ENCODE measurements at regions not wholly inside any gene's neighbourhood (a gene's known extent, or its start where the extent isn't known, plus 50 kb on each side); places are given as distances from the start of the nearest gene placed in this dataset.

GRCh38 chr4:128337863-128338262 lies 50.2 kb upstream of the PGRMC2 start:
- Mint-ChIP-seq H3K9me3 (peaks cover 5% of the 10 kb centered on the region), H3K27me3 (ENCODE audit: low read depth) (no peaks in the 10 kb centered on the region), H3K27ac (ENCODE audit: unreplicated experiment) (no peak overlapping the region)

More at GRCh38 chr4:128337863-128338262, 50.2 kb upstream of the PGRMC2 start:
- H3K4me1 Mint-ChIP-seq, result peaks cover 4% of the 10 kb centered on the region
- DNase-seq (ENCODE audit: low read depth, low spot score), result no peak
- no peak overlapping the region for H3K4me3 Mint-ChIP-seq
- no peaks in the 10 kb centered on the region for H3K36me3 Mint-ChIP-seq (ENCODE audit: low read depth)
- TF ChIP-seq CTCF (conservative IDR thresholded peaks at IDR 0.05), result no peak

Measured in neural crest cell (in vitro differentiated cells).